Activated CD8-positive, alpha-beta memory T cell treated with anti-CD3 and anti-CD28 coated beads for 24 hours (primary cell): ENCODE measurements at regions not wholly inside any gene's neighbourhood (a gene's known extent, or its start where the extent isn't known, plus 50 kb on each side); places are given as distances from the start of the nearest gene placed in this dataset.
"Not testable (repeated sequence)": the region's sequence is repeated elsewhere in the genome, so short reads cannot be mapped to it uniquely, and the experiment has no call there.

ENCODE experiments used
- DNase-seq: peaks from one replicate; pipeline ENCODE4 v3.0.0-alpha.2; 2020

DNA sequence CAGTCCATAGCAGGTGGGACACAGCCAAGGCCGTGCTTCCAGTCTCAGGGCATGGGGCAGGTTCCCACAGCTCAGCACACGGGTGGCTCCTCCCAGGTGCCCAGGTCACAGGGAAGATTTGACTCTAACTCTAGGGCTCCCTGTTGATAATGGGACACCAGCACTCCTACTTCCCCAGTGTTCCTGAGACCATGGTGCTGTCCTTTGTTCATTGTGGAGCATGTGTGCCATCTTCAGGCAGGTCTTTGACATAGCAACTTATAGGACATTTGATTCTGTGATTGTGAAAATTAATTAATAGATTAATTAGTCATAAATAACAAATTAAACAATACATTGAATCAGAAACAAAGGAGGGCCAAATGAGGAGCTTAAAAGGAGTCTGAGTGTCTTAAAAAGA lies 635.0 kb downstream of the RPIA start:
- not testable (repeated sequence) for DNase-seq

GRCh38 chr2:89328790-89329189 lies 637.3 kb downstream of the RPIA start:
- DNase-seq = not testable (repeated sequence)
